SK-N-SH treated with all-trans-retinoic acid at 6 μM for 48 hours (cell line): ENCODE measurements at regions not wholly inside any gene's neighbourhood (a gene's known extent, or its start where the extent isn't known, plus 50 kb on each side); places are given as distances from the start of the nearest gene placed in this dataset.

Experiments used
- CSDC2 ChIP-seq: fragments of 250-450 bp; sonication (Bioruptor Pico); IDR thresholded peaks from 2 replicates; pipeline ENCODE4 v1.5.0; 2020; ENCODE audit warnings: mild to moderate bottlenecking, moderate library complexity
- ISL1 ChIP-seq: fragments of 250-450 bp; sonication (Bioruptor Pico); IDR thresholded peaks from 2 replicates; pipeline ENCODE4 v2.1.2; 2022; ENCODE audit warnings: mild to moderate bottlenecking, moderate library complexity

DNA sequence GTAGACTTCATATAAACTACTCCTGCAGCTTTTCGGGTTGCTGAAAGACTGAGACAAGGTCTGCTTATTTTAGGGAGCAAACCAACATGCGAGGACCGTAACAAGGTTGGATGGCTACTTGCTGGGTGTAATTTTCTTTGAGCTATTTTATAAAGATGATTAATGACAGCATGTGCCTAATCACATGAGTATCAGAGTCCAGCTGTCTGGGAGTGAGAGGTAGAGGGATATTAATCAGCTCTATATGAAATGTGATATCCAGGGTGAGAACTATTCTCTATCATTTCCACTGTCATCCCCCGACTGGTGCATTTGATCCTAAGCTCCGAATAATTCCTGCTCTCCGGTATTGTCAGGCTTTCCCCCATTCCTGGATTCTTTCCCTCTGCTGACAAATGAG lies 193.8 kb upstream of the HMHB1 start:
- no peak for TF ChIP-seq CSDC2 (CRISPR knock-in tag)
- TF ChIP-seq ISL1 (CRISPR knock-in tag), result no peak
